ENCODE measurements at regions not wholly inside any gene's neighbourhood (a gene's known extent, or its start where the extent isn't known, plus 50 kb on each side); places are given as distances from the start of the nearest gene placed in this dataset.
"Not testable (repeated sequence)": the region's sequence is repeated elsewhere in the genome, so short reads cannot be mapped to it uniquely, and the experiment has no call there.

DNA sequence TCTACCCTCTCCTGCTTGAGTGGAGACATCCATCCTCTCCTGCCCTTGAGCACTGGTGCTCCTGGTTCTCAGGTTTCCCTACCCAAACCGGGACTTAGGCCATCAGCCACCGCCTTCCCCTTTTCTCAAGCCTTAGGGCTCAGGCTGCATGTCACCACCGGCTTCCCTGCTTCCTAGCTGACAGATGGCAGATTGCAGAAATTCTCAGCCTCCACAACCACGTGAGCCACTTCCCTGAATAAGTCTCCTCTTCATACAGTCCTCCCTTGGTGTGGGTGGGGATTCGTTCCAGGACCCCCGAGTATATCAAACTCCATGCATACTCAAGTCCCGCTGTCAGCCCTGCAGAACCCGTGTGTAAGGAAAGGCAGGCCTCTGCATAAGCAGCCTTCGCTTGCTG lies 203.5 kb upstream of the ZNF32 start:
- DNase-seq: no peak
- intact Hi-C loops (cut with DNase I): no loop called here

DNA sequence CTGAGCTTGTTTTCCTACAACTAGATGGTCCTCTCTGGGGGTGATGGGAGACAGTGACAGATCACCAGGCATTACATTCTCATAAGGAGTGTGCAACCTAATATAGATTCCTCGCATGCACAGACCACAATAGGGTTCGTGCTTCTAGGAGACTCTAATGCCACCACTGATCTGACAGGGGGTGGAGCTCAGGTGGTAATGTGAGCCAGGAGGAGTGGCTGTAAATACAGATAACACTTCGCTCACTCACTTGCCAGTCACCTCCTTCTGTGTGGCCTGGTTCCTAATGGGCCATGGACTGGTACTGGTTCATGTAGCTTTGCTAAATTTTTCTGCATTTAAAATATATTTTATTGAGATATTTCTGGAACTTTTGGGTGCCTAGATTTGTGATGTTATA lies 202.3 kb upstream of the ZNF32 start:
- intact Hi-C loops (cut with DNase I): no loop called here
- no peak for DNase-seq

DNA sequence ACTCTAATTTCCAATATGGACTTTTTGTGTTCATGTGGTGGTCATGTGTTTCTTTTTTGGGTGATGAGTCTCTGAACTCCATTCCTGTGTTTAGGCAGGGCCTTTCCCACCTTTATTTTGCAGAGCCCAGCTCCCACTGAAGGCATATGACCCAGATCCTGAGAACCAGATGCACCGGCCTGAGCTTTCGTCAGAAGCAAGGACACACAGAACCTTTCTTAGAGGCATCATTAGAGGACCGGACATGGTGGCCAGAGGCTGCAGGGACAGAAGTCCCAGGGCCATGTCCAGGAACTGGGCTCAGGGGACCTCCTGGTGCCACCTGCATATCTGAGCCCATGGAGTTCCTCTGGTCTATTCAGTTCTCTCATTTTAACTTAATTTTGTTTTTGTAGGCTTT lies 200.9 kb upstream of the ZNF32 start:
- DNase-seq: no peak
- intact Hi-C loops (cut with DNase I): no loop called here

DNA sequence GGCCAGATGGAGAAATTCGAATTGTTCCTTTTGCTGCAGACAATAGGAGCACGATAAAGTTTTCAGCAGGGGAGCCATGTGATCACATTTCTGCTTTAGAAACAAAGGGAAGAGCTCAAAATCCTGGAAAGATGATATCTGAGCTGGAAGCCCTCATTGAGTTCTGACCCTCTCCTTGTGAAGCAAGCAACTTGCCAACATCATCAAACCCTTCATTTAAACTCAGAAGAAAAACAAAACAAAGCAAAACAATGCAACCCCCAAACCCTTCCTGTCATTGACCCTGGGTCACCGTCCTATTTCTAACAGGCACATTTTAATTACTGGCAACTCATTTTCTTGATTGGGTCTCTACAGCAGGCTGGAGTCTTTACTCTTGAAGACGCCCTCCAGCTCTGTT lies 198.3 kb upstream of the ZNF32 start:
- DNase-seq: no peak
- intact Hi-C loops (cut with DNase I): no loop called here

DNA sequence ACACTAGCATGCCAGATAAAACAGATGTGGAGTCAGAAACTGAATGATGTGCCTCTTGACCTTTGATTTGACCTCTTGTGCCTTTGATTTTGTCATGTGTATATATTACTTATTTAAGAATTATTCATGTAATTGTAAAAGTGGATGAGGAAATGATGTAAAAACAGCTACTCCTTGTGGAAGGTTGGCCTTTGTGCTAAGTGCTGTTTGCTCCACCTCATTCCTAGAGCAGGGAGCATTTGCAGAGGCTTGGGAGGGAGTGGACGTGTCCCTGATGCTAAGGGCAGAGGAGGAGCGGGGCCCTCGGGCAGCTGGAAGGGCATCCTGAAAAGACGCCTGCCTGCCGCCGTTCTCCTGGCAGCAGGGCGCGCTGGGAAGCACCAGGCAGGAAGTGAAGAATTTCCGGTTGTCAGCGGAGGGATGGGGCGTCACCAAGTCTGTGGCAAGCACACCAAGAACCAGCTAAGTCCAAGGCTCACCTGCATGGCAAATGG lies 197.6 kb upstream of the ZNF32 start:
- no peak for DNase-seq
- intact Hi-C loops (cut with DNase I): no loop called here

DNA sequence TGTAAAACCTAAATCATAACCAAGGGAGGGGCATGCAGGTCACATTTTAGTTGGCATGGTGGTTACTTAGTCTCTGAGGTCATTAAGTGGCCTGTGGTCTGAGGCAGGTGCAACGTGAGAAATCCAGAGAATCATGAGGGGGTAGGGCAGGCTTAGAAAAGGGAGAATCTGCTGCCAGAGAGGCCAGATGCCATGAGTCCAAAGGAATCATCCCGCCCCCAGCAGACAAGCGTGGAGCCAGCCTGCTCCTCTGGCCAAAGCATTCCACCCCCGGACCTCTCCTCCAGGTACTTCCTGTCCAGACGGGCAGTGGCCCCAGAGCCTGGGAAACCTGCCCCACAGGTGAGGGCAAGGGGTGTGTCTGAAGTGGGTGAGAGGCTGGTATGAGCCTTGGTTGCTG lies 196.4 kb upstream of the ZNF32 start:
- DNase-seq: no peak
- intact Hi-C loops (cut with DNase I): no loop called here

DNA sequence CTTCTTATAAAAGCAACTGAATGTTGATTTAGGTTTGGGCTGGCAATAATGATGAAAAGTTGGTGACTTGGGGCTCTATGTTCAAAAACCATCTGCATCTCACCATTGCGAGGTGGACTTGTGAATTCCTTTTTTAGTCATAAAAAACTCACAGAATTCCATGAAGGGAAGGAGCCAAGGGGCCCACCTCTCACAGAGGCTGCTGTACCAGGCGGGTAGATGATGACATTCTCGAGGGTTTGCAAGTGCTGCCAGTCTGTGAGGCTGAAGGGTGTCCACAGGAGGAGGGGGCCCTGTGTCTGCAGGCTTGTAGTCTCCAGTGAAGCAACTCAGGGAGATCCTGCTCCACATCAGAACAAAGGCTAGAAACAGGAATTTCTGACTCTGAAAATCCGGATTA lies 195.5 kb upstream of the ZNF32 start:
- DNase-seq: no peak
- intact Hi-C loops (cut with DNase I): no loop called here

DNA sequence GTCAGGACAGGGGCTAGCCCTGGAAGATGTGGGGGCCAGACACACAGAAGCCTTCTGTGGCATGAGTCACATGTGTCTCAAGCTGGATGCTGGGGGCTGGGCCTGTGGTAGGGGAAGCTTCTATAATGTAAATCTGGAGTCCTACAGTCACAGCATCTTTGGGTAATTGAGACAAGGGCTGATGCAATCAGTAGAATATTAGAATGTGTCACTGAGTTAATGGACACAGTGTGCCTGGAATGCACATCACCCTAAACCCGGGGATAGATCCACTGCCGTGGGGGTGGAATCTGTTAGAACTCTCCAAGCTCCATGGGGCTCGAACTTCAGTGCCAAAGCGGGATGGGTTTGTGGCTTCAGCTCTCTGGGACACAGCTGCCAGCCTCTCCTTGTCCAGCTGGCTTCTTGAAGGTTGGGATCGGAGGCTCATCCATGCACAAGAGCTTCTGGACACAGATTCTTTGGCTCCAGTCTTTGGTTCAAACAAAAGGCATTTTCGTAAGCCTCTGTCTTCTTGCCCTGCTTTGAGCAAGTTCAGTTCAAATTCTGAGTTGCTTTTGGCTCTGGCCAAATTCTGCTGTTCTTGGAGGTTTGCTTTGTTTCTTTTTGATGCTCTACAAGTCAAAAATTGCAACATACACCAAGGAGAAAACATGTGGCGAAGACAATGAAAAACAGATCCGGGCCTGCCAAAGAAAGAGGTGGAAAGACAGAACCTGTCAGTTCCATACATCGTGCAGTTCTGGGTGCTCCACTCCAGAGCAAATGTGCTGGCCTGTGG lies 194.8 kb upstream of the ZNF32 start:
- intact Hi-C loops (cut with DNase I): no loop called here
- peak in 1 of 10 donors; percentile 37 for DNase-seq

DNA sequence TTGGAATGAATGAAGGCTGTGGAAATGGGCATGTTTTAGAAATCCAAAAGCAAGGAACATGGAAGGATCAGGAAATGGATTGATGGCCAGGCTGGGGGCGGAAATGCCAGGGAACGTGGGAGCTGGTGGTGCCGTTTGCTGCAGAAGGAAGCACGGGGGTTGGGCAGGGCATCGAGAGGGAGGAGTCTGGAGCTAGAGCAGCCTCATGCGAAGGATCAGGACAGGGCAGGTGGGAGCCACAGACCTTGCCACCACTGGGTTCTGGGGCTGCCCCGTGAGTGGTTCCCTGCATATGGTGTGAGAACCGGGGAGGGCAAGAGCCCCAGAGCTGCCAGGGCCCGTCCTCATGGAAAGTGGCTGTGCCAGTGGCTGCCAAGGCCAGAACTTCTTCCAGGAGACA lies 193.8 kb upstream of the ZNF32 start:
- DNase-seq: no peak
- intact Hi-C loops (cut with DNase I): no loop called here

DNA sequence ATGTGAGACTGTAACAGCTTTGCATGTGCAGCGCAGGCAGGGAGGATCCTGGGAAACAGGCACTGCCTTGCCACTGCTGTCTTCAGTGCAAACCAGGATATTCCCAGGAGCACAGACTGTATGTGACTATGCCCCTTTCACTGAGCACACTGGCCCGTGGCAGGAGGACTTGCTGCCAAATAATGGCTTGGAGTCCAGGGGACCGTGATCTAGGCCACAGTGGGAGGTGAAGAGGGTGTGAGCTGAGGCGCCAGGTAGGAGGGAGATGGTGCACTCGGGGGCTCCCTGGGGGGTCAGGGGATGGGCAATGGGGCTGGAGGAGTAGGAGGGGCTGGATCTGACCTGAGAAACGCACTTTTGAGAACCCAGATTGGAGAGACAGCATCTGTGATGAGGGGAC lies 193.4 kb upstream of the ZNF32 start:
- intact Hi-C loops (cut with DNase I): no loop called here
- no peak for DNase-seq

DNA sequence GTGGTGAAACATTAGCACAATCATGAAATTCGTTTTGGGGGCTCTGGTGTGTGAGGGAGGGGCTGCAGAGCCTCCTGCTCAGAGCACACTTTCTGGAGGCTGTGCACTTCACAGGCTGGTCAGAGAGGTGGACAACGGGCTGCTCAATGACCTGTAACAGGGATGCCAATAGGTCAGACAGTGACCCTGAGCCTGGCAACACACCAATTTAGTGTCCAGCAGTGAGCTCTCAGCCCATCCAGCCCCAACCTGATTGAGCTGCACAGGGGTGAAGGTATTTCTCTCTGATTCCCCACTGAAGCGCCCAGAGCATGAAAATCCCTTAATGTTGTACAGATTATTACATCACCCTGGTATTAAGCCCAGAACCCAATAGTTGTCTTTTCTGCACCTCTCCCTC lies 191.3 kb upstream of the ZNF32 start:
- intact Hi-C loops (cut with DNase I): no loop called here
- DNase-seq: no peak

DNA sequence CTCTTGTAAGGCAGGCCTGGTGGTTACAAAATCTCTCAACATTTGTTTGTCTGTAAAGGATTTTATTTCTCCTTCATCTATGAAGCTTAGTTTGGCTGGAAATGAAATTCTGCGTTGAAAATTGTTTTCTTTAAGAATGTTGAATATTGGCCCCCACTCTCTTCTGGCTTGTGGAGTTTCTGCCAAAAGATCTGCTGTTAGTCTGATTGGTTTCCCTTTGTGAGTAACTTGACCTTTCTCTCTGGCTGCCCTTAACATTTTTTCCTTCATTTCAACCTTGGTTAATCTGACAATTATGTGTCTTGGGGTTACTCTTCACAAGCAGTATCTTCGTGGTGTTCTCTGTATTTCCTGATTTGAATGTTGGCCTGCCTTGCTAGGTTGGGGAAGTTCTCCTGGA lies 186.1 kb upstream of the ZNF32 start:
- DNase-seq; intact Hi-C loops (cut with DNase I): not testable (repeated sequence)

DNA sequence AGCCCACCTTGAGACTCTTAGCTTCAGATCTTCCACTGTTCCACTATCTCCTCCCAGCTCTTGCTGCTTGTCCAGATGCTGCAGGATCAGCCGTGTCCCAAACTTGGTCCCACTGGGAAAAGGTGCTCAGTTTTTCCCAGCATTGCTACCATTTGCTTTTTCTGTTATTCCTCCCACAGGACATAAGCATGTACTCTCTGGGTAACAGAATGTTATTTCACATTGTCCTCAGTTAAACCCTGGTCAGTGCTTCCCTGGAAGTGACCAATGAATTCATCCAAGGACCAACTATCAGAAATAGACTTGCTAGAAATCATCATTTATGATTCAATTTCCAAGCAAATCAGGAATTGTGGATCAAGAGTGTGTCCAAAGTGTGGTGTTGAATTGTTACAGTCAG lies 179.2 kb upstream of the ZNF32 start:
- intact Hi-C loops (cut with DNase I): no loop called here

DNA sequence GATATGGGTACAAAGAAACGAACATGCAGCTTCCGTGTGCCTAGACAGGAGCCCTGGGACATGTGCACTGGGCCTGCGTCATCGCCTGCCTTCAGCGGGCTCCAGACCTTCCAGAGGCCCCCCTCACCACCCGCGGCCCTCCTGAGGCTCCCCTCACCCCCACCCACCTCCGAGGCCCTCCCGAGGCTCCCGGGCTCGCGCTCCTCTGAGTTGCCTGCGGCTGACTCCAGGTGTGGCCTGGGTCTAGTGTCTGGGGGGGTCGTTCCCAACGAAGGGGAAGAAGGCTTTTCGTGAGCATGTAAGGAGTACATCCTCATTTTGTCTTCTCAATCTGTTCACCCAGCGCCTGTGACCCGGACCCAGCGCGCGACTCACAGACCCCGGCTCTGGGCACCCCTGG lies 177.3 kb upstream of the ZNF32 start:
- intact Hi-C loops (cut with DNase I): no loop called here
- DNase-seq: no peak

More for the DNA sequence above, 179.2 kb upstream of the ZNF32 start:
- DNase-seq: no peak

DNA sequence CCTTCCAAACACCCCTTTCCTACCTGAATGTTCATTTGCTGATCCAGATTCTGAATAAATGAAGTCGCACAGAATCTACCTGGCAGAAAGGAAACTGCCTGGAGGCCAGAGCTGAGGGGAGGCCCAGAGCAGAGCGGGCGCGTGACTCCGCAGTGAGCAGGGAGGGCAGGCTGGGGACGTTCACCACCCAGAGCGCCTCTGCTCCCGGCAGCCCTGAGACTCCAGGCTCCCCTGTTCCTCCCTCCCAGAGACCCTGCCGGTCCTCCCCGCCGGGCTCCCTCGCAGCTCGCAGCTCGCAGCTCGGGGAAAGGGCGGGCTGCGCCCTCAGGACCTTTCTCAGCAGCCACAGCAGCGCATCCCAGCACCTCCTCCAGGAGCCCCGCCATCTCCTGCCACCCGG lies 176.7 kb upstream of the ZNF32 start:
- no peak for DNase-seq
- intact Hi-C loops (cut with DNase I): no loop called here

DNA sequence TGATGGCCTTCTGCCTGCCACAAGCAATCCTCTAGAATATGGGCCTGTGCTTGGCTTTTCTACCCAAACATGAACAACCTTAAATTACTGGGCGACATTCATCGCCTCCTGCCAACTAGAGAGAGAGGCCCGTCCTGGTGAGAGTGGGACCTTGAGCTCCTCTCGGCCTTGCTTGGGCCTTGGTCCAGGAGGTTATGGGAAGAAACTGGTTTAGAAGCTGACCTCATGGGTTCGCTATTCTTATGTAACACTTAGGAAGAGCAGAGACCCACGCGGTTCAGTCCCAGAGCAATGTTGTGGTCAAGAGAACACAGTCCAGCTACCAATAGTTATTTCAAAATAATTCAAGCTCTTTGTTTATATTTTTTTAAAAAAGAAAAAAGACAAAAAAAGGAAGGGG lies 176.3 kb upstream of the ZNF32 start:
- DNase-seq: no peak
- intact Hi-C loops (cut with DNase I): no loop called here

DNA sequence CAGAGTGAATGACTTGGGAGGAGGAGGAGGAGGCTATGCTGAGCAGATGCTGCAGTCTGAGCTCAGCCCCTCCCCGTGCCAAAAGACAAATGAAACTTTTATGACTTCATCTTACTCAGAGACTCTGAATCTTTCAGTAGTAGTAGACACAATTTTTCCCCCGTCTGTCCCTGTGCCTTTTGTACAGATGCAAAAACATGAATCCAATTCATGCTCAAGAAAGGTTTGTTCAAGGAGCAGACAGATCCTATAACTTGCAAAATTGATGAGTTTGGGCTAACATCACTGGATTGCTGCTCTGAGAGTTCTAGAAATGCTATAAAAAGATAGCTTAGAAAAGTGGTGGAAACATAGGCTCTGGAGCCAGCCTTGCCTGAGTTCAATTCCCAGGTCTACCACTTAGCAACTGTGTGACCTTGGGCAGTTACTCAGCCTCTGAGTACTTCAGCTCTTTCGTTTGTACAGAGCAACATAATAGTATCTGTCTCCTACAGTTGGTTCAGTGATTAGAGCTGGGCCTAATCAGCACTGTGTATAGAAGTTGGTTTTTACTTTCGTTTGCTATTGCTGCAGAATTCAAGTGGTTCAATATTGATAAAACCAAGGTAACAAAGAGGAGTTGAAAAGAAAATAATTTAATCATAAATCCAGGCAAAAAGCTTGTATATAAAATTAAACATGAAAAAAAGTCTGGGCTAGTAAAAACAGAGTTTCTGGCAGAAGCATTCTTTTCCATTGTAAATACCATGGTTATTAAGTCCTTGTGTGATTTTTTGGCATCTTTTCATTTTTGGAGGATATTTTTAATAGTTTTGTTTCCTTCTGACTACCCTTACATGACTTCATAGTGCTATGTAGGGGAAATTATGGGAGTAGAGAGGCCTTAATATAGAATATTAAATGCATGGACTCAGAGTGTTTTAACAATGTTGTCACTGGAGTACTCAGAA lies 174.2 kb upstream of the ZNF32 start:
- intact Hi-C loops (cut with DNase I): no loop called here
- no peak for DNase-seq

DNA sequence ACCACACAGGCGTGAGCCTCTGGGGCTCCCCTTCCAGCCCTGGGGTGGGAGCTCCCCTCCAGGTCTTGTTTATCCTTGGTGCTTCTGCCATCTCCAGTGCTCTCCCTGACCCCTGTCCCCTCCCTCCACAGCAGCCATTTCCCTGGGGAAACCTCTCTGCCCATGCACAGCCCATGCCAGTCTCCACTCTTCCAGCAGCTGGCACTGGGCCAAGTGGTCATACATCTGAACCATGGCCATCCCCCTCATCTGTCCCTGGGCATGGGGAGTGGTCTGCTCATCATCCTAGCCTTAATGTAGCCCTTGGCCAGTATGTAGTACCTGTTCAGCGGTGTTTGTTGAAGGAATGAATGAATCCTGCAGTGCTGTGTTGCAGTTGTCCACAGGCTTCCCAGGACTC lies 172.4 kb upstream of the ZNF32 start:
- DNase-seq: no peak
- intact Hi-C loops (cut with DNase I): no loop called here

DNA sequence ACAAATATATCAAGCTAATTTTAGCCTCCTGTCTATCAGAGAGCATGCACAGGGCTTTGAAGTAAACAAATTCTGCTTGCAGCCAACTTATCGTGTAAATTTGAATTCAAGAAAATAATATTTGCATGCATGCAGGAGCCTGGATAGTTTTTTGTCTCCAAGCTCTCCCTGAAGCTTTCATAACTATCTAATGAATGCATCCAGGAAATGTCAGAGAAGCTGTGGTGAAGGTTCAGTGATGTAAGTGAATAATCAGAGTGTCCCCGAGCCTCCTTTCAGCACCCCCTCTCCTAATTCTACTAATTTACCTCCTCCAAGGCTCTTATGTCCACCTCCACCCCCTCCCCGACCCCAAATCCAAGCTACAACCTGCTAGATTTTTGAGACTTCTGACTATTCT lies 172.0 kb upstream of the ZNF32 start:
- DNase-seq: no peak
- intact Hi-C loops (cut with DNase I): no loop called here

DNA sequence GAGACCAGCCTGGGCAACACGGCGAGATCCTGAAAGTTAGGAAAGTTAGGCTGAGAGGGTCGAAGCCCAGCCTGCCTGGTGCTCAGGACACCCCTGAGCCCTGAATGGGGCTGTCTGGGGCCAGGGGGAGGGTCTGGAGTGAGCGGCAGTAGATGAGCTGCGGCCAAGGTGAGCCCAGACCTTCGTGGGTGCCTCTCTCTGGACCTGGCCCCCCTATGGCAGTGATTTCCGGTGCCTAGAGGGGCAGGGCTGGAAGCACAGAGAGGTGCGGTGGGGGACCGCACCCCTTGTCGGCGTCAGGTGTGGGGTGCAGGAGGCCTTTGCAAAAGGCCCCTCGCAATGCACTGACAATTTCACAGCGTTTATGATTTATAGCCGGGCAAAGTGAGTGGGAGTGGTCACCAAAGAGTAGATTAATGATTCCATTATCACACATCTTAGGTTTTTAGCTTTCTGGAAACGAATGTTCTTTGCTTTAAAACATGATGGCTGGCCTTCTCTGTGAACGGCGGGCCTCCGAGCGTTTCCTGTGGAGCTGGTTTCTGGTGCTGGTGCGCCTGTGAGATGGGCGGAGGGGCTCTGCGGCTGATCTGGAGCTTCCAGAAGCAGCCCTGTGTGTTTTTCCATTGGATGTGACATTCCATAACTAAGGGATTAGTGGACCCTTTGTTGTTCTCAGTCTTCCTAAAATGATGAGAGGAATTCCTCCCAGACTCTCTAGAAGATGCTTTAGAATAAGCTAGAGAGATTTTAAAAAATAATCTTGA lies 171.0 kb upstream of the ZNF32 start:
- intact Hi-C loops (cut with DNase I): no loop called here
- DNase-seq: no peak

DNA sequence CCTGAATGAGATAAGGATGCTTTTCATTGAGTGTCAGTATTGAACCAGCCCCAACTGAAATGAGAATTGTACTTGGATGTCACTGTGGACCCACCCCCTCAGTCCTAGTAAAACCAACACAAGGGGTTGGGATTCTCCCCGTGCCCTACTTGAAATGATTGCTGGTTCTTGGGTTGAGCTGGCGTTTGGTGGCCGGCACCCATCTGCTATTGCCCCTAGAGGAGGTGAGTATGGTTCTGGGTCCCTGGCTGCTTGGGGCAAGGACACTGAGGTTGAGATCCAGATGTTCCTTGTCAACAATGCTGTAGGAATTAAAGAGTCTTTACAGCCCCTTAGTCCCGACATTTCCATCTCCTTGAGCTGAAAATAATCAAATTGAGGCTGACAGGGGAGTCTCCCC lies 170.0 kb upstream of the ZNF32 start:
- intact Hi-C loops (cut with DNase I): no loop called here
- DNase-seq: no peak

All from posterior cingulate gyrus (tissue), 11 donors.